GM19463 (cell line): ENCODE measurements at regions not wholly inside any gene's neighbourhood (a gene's known extent, or its start where the extent isn't known, plus 50 kb on each side); places are given as distances from the start of the nearest gene placed in this dataset.

Source experiments
- ATAC-seq: cut with Tn5 transposase; IDR thresholded peaks from one replicate; pipeline ENCODE4 v1.9.1; 2021; ENCODE audit warnings: mild to moderate bottlenecking, moderate library complexity; ENCODE audit not compliant: unreplicated experiment

DNA sequence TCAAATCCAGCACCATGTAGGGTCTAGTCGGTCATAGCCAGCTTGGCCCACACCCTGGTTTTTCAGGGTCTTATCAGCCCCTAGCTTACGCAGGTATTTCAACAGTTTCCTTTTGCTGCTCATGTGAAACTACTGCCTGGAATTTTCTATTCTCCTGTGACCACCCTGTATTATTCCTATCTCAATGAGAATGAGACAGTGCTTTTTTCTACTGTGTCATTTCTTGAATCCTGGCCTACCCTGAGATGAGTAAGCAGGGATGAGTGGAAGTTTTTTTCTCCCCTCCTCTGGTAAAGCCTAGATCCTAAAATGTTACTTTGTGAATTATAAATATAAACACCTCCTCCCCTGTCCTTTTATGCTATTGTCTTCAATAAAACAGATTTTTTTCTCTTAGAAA lies 62.7 kb upstream of the ARID2 start:
- ATAC-seq = no peak

DNA sequence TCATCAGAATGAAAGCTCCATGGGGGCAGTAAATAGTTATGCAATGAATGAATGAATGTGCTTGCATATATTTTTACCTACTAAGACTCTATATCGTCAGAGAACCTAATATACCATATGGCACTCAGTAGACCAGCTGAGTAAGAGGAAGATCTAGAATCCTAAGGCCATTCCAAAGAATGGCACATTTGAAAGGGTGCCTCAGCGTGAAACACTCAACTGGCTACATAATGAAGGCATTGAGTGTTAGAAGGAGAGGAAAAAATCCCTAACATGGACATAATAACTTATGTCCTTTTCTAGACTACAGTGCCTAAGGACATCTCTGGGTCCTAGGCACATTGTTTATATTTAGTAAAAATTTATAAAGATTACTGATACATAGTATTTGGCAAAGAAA lies 61.7 kb upstream of the ARID2 start:
- ATAC-seq = no peak

GRCh38 chr12:45668641-45669040 lies 60.9 kb upstream of the ARID2 start:
- ATAC-seq = peak; percentile 24

DNA sequence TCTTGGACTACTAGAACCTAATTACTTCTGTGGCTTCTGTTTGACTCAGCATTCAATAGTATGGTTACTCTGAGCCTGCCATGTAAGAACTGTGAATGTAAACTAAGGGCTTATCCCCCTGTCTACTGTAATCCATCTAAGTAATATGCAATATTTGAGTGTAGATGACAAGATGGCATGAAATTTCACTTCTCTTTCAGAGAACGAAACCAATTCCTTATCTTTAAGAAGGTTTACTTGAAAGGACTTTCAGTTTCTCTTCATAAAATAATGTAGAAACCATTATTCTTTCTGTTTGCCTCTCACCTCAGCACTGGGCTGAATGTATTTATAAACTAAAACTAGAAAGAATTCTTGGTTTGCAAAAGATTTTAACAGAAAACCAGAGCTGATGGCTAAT lies 60.4 kb upstream of the ARID2 start:
- peak; percentile 83 for ATAC-seq

DNA sequence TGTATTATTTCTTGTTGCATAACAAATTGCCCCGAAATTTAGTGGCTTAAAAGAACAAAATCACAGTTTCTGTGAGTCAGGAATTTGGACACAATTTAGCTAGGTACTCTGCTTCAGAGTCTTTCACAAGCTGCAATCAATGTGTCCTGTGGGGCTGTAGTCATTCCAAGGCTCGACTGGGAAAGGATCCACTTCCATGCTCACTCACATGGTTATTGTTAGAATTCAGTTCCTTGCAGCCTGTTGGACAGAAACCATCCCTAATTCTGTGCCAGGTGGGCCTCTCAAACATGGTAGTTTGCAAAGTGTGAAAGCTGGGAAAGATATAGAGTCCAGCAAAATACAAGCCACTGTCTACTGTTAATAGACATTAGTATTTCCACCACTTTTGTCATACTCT lies 59.7 kb upstream of the ARID2 start:
- ATAC-seq = no peak

DNA sequence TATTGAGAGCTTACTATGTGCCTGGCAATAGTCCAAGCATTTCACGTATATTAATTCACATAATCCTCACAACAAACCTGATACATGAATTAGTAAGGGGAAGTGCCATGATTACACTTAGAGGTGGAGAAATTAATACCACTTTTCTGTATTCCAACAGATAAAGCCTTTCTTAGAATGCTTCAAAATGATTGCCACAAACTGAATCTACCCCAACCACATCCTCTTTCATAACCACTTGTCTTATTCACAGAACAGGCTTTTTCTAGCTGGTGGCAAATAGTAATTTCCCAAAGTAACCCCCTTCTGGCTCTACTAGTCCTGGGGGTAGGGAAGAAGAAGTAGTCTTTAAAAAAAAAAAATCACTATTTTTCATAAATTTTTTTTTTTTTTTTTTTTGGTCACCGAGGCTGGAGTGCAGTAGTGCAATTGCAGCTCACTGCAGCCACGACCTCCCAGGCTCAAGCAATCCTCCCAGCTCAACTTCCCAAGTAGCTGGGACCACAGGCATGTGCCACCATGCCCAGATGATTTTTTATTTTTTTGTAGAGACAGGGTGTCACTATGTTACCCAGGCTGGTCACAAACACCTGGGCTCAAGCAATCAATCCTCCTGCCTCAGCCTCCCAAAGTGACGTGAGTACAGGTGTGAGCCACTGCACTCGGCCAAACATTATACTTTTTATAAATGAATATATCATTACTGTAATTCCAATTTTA lies 59.0 kb upstream of the ARID2 start:
- ATAC-seq = peak; percentile 36

DNA sequence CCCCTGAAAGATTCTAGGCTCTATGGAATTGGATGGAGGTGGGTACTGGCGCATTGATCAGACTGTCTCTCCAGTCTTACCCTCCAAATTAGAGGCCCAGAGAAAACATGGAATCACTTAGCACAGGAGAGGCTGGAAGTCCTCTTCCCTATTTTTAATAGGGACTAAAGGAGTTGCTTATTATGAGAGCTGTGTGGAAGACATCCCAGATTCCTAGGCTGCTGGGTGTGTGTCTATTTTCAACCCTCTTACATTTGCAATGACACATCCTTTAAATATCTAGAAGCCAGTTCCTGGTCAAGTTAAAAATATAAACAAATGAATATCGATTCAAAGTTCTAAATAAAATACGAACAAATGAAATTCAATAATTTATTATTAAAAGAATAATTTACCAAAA lies 58.3 kb upstream of the ARID2 start:
- ATAC-seq = no peak

GRCh38 chr12:45674181-45674977 lies 55.1 kb upstream of the ARID2 start:
- ATAC-seq = no peak

DNA sequence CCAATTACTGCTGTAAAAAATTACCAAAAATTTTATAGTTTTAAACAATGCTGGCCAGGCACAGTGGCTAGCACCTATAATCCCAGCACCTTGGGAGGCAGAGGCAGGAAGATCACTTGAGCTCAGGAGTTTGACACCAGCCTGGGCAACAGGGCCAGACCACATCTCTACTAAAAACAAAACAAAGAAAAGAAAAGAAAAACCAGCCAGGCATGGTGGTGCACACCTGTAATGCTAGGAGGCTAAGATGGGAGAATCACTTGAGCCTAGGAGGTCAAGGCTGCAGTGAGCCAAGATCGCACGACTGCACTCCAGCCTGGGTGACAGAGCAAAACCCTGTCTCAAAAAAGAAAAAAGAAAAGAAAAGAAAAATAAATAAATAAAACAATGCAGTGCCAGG lies 54.0 kb upstream of the ARID2 start:
- ATAC-seq = no peak
